ENCODE measurements at regions not wholly inside any gene's neighbourhood (a gene's known extent, or its start where the extent isn't known, plus 50 kb on each side); places are given as distances from the start of the nearest gene placed in this dataset.
A peak's percentile ranks its signal among the peaks of the same experiment; 100 is the strongest.

- DNase-seq (ENCODE audit: insufficient read length, low spot score) = no peak
- TF ChIP-seq TAF1 (IDR thresholded peaks at IDR 0.05; ENCODE audit: low read depth, low read length) (no peak), PAX5 (IDR thresholded peaks at IDR 0.05; ENCODE audit: insufficient read depth, low read length, severe bottlenecking) (no peak), POU2F2 (IDR thresholded peaks at IDR 0.05; ENCODE audit: low read depth, low read length) (no peak), POLR2A (IDR thresholded peaks at IDR 0.05; ENCODE audit: low read depth, low read length) (no peak), POLR2AphosphoS5 (IDR thresholded peaks at IDR 0.05; ENCODE audit: low read depth, low read length) (no peak), SPI1 (IDR thresholded peaks at IDR 0.05; ENCODE audit: low read depth, low read length) (no peak)
- no peak for FAIRE-seq
Measured at GRCh38 chr1:67589519-67590233, 95.3 kb upstream of the GADD45A start.

- DNase-seq (ENCODE audit: insufficient read length, low spot score) (no peak), FAIRE-seq (no peak)
- TF ChIP-seq SPI1 (IDR thresholded peaks at IDR 0.05; ENCODE audit: low read depth, low read length) (no peak), POU2F2 (IDR thresholded peaks at IDR 0.05; ENCODE audit: low read depth, low read length) (no peak), TAF1 (IDR thresholded peaks at IDR 0.05; ENCODE audit: low read depth, low read length) (no peak), PAX5 (IDR thresholded peaks at IDR 0.05; ENCODE audit: insufficient read depth, low read length, severe bottlenecking) (no peak), POLR2A (IDR thresholded peaks at IDR 0.05; ENCODE audit: low read depth, low read length) (no peak), POLR2AphosphoS5 (IDR thresholded peaks at IDR 0.05; ENCODE audit: low read depth, low read length) (no peak)
Measured at GRCh38 chr1:67590329-67590728, 94.7 kb upstream of the GADD45A start.

- DNase-seq (ENCODE audit: insufficient read length, low spot score) (no peak), FAIRE-seq (no peak)
- TF ChIP-seq SPI1 (IDR thresholded peaks at IDR 0.05; ENCODE audit: low read depth, low read length) = no peak
- TF ChIP-seq TAF1 (IDR thresholded peaks at IDR 0.05; ENCODE audit: low read depth, low read length) = no peak
- TF ChIP-seq POLR2A (IDR thresholded peaks at IDR 0.05; ENCODE audit: low read depth, low read length) = no peak
- no peak for TF ChIP-seq POLR2AphosphoS5 (IDR thresholded peaks at IDR 0.05; ENCODE audit: low read depth, low read length)
- TF ChIP-seq POU2F2 (IDR thresholded peaks at IDR 0.05; ENCODE audit: low read depth, low read length) = no peak
- no peak for TF ChIP-seq PAX5 (IDR thresholded peaks at IDR 0.05; ENCODE audit: insufficient read depth, low read length, severe bottlenecking)
Measured at GRCh38 chr1:67594764-67595163, 90.2 kb upstream of the GADD45A start.

- FAIRE-seq (no peak), DNase-seq (ENCODE audit: insufficient read length, low spot score) (no peak)
- TF ChIP-seq POU2F2 (IDR thresholded peaks at IDR 0.05; ENCODE audit: low read depth, low read length) (no peak), POLR2A (IDR thresholded peaks at IDR 0.05; ENCODE audit: low read depth, low read length) (no peak), POLR2AphosphoS5 (IDR thresholded peaks at IDR 0.05; ENCODE audit: low read depth, low read length) (no peak), TAF1 (IDR thresholded peaks at IDR 0.05; ENCODE audit: low read depth, low read length) (no peak)
Measured at GRCh38 chr1:67596674-67597073, 88.3 kb upstream of the GADD45A start.

GRCh38 chr1:67597336-67597735 is 87.7 kb upstream of the GADD45A start:
- DNase-seq (ENCODE audit: insufficient read length, low spot score) = no peak
- FAIRE-seq = no peak
- TF ChIP-seq TAF1 (IDR thresholded peaks at IDR 0.05; ENCODE audit: low read depth, low read length) = no peak
- no peak for TF ChIP-seq POU2F2 (IDR thresholded peaks at IDR 0.05; ENCODE audit: low read depth, low read length)
- TF ChIP-seq PAX5 (IDR thresholded peaks at IDR 0.05; ENCODE audit: insufficient read depth, low read length, severe bottlenecking) = no peak
- no peak for TF ChIP-seq SPI1 (IDR thresholded peaks at IDR 0.05; ENCODE audit: low read depth, low read length)
- TF ChIP-seq POLR2A (IDR thresholded peaks at IDR 0.05; ENCODE audit: low read depth, low read length) = no peak
- no peak for TF ChIP-seq POLR2AphosphoS5 (IDR thresholded peaks at IDR 0.05; ENCODE audit: low read depth, low read length)

GRCh38 chr1:67599085-67599484 is 85.9 kb upstream of the GADD45A start:
- DNase-seq (ENCODE audit: insufficient read length, low spot score) = no peak
- TF ChIP-seq TAF1 (IDR thresholded peaks at IDR 0.05; ENCODE audit: low read depth, low read length) (no peak), SPI1 (IDR thresholded peaks at IDR 0.05; ENCODE audit: low read depth, low read length) (no peak), POLR2AphosphoS5 (IDR thresholded peaks at IDR 0.05; ENCODE audit: low read depth, low read length) (no peak), PAX5 (IDR thresholded peaks at IDR 0.05; ENCODE audit: insufficient read depth, low read length, severe bottlenecking) (no peak), POU2F2 (IDR thresholded peaks at IDR 0.05; ENCODE audit: low read depth, low read length) (no peak), POLR2A (IDR thresholded peaks at IDR 0.05; ENCODE audit: low read depth, low read length) (no peak)
- FAIRE-seq = no peak

- DNase-seq (ENCODE audit: insufficient read length, low spot score) (no peak), FAIRE-seq (no peak)
- TF ChIP-seq POLR2A (IDR thresholded peaks at IDR 0.05; ENCODE audit: low read depth, low read length) = no peak
- TF ChIP-seq PAX5 (IDR thresholded peaks at IDR 0.05; ENCODE audit: insufficient read depth, low read length, severe bottlenecking) = no peak
- TF ChIP-seq SPI1 (IDR thresholded peaks at IDR 0.05; ENCODE audit: low read depth, low read length) = no peak
- TF ChIP-seq POU2F2 (IDR thresholded peaks at IDR 0.05; ENCODE audit: low read depth, low read length) = no peak
- no peak for TF ChIP-seq POLR2AphosphoS5 (IDR thresholded peaks at IDR 0.05; ENCODE audit: low read depth, low read length)
- no peak for TF ChIP-seq TAF1 (IDR thresholded peaks at IDR 0.05; ENCODE audit: low read depth, low read length)
Measured at GRCh38 chr1:67601539-67601938, 83.5 kb upstream of the GADD45A start.

- FAIRE-seq = no peak
- TF ChIP-seq SPI1 (IDR thresholded peaks at IDR 0.05; ENCODE audit: low read depth, low read length) (peak; percentile 50), PAX5 (IDR thresholded peaks at IDR 0.05; ENCODE audit: insufficient read depth, low read length, severe bottlenecking) (no peak)
- DNase-seq (ENCODE audit: insufficient read length, low spot score) = no peak
Measured at GRCh38 chr1:67601955-67602354, 83.0 kb upstream of the GADD45A start.

- FAIRE-seq (no peak), DNase-seq (ENCODE audit: insufficient read length, low spot score) (no peak)
- TF ChIP-seq TAF1 (IDR thresholded peaks at IDR 0.05; ENCODE audit: low read depth, low read length) = no peak
- no peak for TF ChIP-seq POLR2A (IDR thresholded peaks at IDR 0.05; ENCODE audit: low read depth, low read length)
- no peak for TF ChIP-seq POLR2AphosphoS5 (IDR thresholded peaks at IDR 0.05; ENCODE audit: low read depth, low read length)
- TF ChIP-seq SPI1 (IDR thresholded peaks at IDR 0.05; ENCODE audit: low read depth, low read length) = no peak
- no peak for TF ChIP-seq PAX5 (IDR thresholded peaks at IDR 0.05; ENCODE audit: insufficient read depth, low read length, severe bottlenecking)
- no peak for TF ChIP-seq POU2F2 (IDR thresholded peaks at IDR 0.05; ENCODE audit: low read depth, low read length)
Measured at GRCh38 chr1:67604778-67605177, 80.2 kb upstream of the GADD45A start.

GRCh38 chr1:67605209-67605780 is 79.7 kb upstream of the GADD45A start:
- TF ChIP-seq POLR2AphosphoS5 (IDR thresholded peaks at IDR 0.05; ENCODE audit: low read depth, low read length) (no peak), PAX5 (IDR thresholded peaks at IDR 0.05; ENCODE audit: insufficient read depth, low read length, severe bottlenecking) (no peak)
- DNase-seq (ENCODE audit: insufficient read length, low spot score) (no peak), FAIRE-seq (no peak)

All from GM12891 (cell line).